ENCODE measurements at regions not wholly inside any gene's neighbourhood (a gene's known extent, or its start where the extent isn't known, plus 50 kb on each side); places are given as distances from the start of the nearest gene placed in this dataset.

GRCh38 chr15:25947323-25948314 is 84.5 kb upstream of the ATP10A start:
- TF ChIP-seq POLR2A (IDR thresholded peaks at IDR 0.05) (no peak), POLR2AphosphoS5 (IDR thresholded peaks at IDR 0.05) (no peak)
- TF ChIP-seq, protein P1, sequence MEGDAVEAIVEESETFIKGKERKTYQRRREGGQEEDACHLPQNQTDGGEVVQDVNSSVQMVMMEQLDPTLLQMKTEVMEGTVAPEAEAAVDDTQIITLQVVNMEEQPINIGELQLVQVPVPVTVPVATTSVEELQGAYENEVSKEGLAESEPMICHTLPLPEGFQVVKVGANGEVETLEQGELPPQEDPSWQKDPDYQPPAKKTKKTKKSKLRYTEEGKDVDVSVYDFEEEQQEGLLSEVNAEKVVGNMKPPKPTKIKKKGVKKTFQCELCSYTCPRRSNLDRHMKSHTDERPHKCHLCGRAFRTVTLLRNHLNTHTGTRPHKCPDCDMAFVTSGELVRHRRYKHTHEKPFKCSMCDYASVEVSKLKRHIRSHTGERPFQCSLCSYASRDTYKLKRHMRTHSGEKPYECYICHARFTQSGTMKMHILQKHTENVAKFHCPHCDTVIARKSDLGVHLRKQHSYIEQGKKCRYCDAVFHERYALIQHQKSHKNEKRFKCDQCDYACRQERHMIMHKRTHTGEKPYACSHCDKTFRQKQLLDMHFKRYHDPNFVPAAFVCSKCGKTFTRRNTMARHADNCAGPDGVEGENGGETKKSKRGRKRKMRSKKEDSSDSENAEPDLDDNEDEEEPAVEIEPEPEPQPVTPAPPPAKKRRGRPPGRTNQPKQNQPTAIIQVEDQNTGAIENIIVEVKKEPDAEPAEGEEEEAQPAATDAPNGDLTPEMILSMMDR (IDR thresholded peaks at IDR 0.05) = no peak

All from prostate gland (tissue), 2 donors.